Tibial artery (tissue), 4 donors: ENCODE measurements at regions not wholly inside any gene's neighbourhood (a gene's known extent, or its start where the extent isn't known, plus 50 kb on each side); places are given as distances from the start of the nearest gene placed in this dataset.

ENCODE experiments used
- DNase-seq, 2 donors: peaks; one replicate each; pipeline ENCODE4 v3.0.0-alpha.2; 2019
- H3K27ac ChIP-seq, 2 donors: fragments of 200-600 bp; sonication (generic) in 1 of 2; 1 replicate in 1 of 2; 2 replicates in 1 of 2; pipeline ENCODE4 v1.5.1; 2018 to 2019; ENCODE audit warnings: mild to moderate bottlenecking in 1 of 2
- H3K27me3 ChIP-seq, 2 donors: fragments of 200-600 bp; sonication (generic) in 1 of 2; one replicate each; pipeline versions ENCODE4 v1.5.1 to v1.6.0; 2016 to 2019
- H3K36me3 ChIP-seq, 3 donors: fragments of 200-600 bp; sonication (generic) in 2 of 3; one replicate each; pipeline ENCODE4 v1.5.1; 2016 to 2019; ENCODE audit warnings: mild to moderate bottlenecking in 2 of 3
- H3K4me1 ChIP-seq, 4 donors: fragments of 200-600 bp; sonication (generic) in 2 of 4; 1 replicate in 3 of 4; 2 replicates in 1 of 4; pipeline ENCODE4 v1.5.1; 2016 to 2019
- H3K4me3 ChIP-seq, 2 donors: fragments of 200-600 bp; sonication (generic) in 1 of 2; 1 replicate in 1 of 2; 2 replicates in 1 of 2; pipeline ENCODE4 v1.5.1; 2018 to 2019; ENCODE audit warnings: mild to moderate bottlenecking in 2 of 2
- H3K9me3 ChIP-seq, 3 donors: fragments of 200-600 bp; sonication (generic) in 1 of 3; one replicate each; pipeline ENCODE4 v1.5.1; 2016 to 2019
- intact Hi-C: fragments of 100-400 bp; cut with DNase I; formaldehyde crosslinking; loops from one replicate; pipeline ENCODE4 v1.15.0; 2023; ENCODE audit warnings: low total_unique reads
- TF ChIP-seq, protein P1 (sequence below), 2 experiments: fragments of 200-600 bp in 1 of 2; fragments of 450-650 bp in 1 of 2; IDR thresholded peaks; one replicate each; pipeline ENCODE4 v1.5.1; 2017 to 2019; ENCODE audit warnings: antibody characterized with exemption in 2 of 2, mild to moderate bottlenecking in 1 of 2, moderate library complexity in 1 of 2

DNA sequence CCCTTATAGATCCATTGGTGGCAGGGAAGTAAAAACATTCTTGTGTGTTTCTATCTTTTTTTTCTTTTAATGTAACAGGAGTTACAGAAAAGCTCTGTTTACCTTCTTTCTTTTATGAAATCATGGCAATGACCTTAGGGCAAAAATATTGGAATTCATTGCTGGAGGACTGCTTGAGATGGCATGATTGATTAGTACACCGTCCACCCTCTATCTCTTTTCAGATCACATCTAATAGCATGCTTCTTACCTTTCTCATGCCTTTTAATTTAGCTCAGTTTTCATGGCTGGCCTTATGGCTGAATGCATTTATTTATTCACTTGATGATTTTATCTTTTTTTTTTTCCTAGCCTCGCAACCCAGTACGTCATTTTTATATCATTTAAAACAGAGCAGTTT lies 177.6 kb upstream of the CDH20 start:
- intact Hi-C loops, result no loop called here
- no peak overlapping the region for H3K4me3 ChIP-seq

DNA sequence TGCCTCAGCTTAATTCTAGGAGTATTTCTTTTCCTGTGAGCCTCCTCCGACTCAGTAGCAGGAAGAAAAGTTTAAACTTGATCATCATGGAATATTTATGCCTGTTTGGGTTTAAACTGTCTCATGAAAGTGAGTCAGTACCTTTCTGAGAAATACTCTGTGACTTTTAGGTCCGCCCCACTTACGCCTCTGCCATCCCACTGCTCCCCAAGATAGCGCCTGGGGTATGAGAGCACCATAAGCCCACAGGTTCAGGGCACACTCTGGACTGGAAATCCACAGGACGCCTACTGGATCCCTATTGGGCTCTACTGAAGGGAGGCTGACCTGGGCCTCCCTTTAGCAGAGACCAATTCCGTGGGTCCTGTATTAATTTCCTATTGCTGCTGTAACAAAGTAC lies 175.8 kb upstream of the CDH20 start:
- no peaks in the 10 kb centered on the region for H3K9me3 ChIP-seq
- TF ChIP-seq, protein P1, sequence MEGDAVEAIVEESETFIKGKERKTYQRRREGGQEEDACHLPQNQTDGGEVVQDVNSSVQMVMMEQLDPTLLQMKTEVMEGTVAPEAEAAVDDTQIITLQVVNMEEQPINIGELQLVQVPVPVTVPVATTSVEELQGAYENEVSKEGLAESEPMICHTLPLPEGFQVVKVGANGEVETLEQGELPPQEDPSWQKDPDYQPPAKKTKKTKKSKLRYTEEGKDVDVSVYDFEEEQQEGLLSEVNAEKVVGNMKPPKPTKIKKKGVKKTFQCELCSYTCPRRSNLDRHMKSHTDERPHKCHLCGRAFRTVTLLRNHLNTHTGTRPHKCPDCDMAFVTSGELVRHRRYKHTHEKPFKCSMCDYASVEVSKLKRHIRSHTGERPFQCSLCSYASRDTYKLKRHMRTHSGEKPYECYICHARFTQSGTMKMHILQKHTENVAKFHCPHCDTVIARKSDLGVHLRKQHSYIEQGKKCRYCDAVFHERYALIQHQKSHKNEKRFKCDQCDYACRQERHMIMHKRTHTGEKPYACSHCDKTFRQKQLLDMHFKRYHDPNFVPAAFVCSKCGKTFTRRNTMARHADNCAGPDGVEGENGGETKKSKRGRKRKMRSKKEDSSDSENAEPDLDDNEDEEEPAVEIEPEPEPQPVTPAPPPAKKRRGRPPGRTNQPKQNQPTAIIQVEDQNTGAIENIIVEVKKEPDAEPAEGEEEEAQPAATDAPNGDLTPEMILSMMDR (IDR thresholded peaks at IDR 0.05), result no peak

More for the DNA sequence above, 177.6 kb upstream of the CDH20 start:
- Histone ChIP-seq H3K27me3 (no peaks in the 10 kb centered on the region), H3K4me1 (no peaks in the 10 kb centered on the region), H3K9me3 (no peaks in the 10 kb centered on the region), H3K36me3 (no peaks in the 10 kb centered on the region), H3K27ac (no peak overlapping the region)
- no peak for DNase-seq
- TF ChIP-seq, protein P1 (IDR thresholded peaks at IDR 0.05), result no peak

DNA sequence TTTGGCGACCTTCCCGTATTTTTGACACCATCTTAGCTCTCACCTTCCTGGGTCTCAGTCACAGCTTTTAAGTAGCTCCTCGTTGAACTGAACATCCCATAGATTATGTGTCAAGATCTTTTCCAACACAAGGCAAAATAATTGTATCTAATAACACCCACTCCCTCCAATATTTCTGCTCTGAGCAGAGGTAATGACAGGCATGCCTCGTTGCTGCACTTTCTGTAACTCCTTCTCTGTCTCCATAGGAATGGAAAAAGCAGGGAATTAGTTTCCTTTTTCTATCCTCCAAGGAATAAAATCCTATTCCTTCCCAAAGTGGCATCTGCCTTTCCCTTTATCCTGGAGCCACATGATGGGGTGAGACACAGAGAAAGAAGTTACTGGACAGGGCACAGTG lies 174.0 kb upstream of the CDH20 start:
- H3K4me1 ChIP-seq, result no peaks in the 10 kb centered on the region
- no peaks in the 10 kb centered on the region for H3K36me3 ChIP-seq
- TF ChIP-seq, protein P1 (IDR thresholded peaks at IDR 0.05), result no peak
- no peak for DNase-seq
- intact Hi-C loops, result no loop called here
- no peaks in the 10 kb centered on the region for H3K27me3 ChIP-seq
- H3K4me3 ChIP-seq, result no peak overlapping the region
- no peak overlapping the region for H3K27ac ChIP-seq
- H3K9me3 ChIP-seq, result no peaks in the 10 kb centered on the region

More for the DNA sequence above, 175.8 kb upstream of the CDH20 start:
- H3K4me3 ChIP-seq, result no peak overlapping the region
- no peak for DNase-seq
- no peaks in the 10 kb centered on the region for H3K27me3 ChIP-seq
- no peaks in the 10 kb centered on the region for H3K36me3 ChIP-seq
- H3K4me1 ChIP-seq, result no peaks in the 10 kb centered on the region
- no peak overlapping the region for H3K27ac ChIP-seq
- intact Hi-C loops, result no loop called here

- no peaks in the 10 kb centered on the region for H3K4me1 ChIP-seq
- TF ChIP-seq, protein P1 (IDR thresholded peaks at IDR 0.05), result no peak
- no peak for DNase-seq
- intact Hi-C loops, result no loop called here
- H3K4me3 ChIP-seq, result no peak overlapping the region
- H3K27me3 ChIP-seq, result no peaks in the 10 kb centered on the region
- no peaks in the 10 kb centered on the region for H3K9me3 ChIP-seq
- H3K36me3 ChIP-seq, result no peaks in the 10 kb centered on the region
- H3K27ac ChIP-seq, result no peak overlapping the region
Measured at GRCh38 chr18:61164321-61164720, 168.9 kb upstream of the CDH20 start.

GRCh38 chr18:61167902-61168301 lies 165.3 kb upstream of the CDH20 start:
- Histone ChIP-seq H3K9me3 (no peaks in the 10 kb centered on the region), H3K27ac (no peak overlapping the region), H3K36me3 (no peaks in the 10 kb centered on the region), H3K27me3 (no peaks in the 10 kb centered on the region), H3K4me1 (no peaks in the 10 kb centered on the region), H3K4me3 (no peak overlapping the region)
- TF ChIP-seq, protein P1 (IDR thresholded peaks at IDR 0.05), result no peak
- DNase-seq, result no peak
- intact Hi-C loops, result no loop called here

- Histone ChIP-seq H3K4me3 (no peak overlapping the region), H3K9me3 (no peaks in the 10 kb centered on the region), H3K27ac (no peak overlapping the region), H3K36me3 (no peaks in the 10 kb centered on the region), H3K4me1 (no peaks in the 10 kb centered on the region), H3K27me3 (no peaks in the 10 kb centered on the region)
- no peak for DNase-seq
- TF ChIP-seq, protein P1 (IDR thresholded peaks at IDR 0.05), result no peak
- intact Hi-C loops, result no loop called here
Measured at GRCh38 chr18:61169386-61169785, 163.8 kb upstream of the CDH20 start.
